ENCODE measurements at regions not wholly inside any gene's neighbourhood (a gene's known extent, or its start where the extent isn't known, plus 50 kb on each side); places are given as distances from the start of the nearest gene placed in this dataset.
"Not testable (repeated sequence)": the region's sequence is repeated elsewhere in the genome, so short reads cannot be mapped to it uniquely, and the experiment has no call there.

GRCh38 chr6:81556551-81556950, 195.9 kb downstream of the TENT5A start:
- no peak overlapping the region for H3K27ac ChIP-seq (ENCODE audit: low read depth, low read length)
- no peaks in the 10 kb centered on the region for H3K4me1 ChIP-seq (ENCODE audit: control insufficient read depth in 5 of 5, insufficient read depth in 5 of 5, low read length in 5 of 5)
- no peak overlapping the region for H3K4me3 ChIP-seq (ENCODE audit: low read depth in 1 of 5, low read length in 5 of 5)
- H3K36me3 ChIP-seq (ENCODE audit: control insufficient read depth in 5 of 5, insufficient read depth in 5 of 5, low read length in 5 of 5): no peaks in the 10 kb centered on the region
- no peaks in the 10 kb centered on the region for H3K9me3 ChIP-seq (ENCODE audit: control insufficient read depth in 5 of 5, low read length in 5 of 5)
- H3K27me3 ChIP-seq (ENCODE audit: control insufficient read depth in 5 of 5, insufficient read depth in 4 of 5, low read length in 5 of 5): no peaks in the 10 kb centered on the region
- H3K9ac ChIP-seq (ENCODE audit: low read length in 5 of 5): no peak overlapping the region

DNA sequence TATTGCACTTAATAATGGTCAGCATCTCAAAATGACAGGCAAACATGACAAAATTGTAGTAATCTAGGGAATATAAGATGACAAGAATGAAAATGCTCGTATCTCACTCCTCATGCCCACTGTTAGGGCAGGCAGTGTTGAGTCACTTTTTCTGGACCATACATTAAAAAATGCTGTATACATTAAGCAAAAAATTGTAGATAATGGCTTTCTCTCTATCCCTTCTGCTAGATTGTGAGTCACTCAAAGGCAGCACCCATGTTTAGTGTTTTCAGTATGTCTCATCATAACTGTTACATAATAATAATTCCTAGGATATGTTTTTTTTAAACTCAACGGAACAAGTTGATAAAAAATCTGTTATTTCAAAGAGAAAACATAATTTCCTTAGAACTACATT, 199.3 kb downstream of the TENT5A start:
- Histone ChIP-seq H3K27ac (ENCODE audit: low read depth, low read length) (no peak overlapping the region), H3K4me1 (ENCODE audit: control insufficient read depth in 5 of 5, insufficient read depth in 5 of 5, low read length in 5 of 5) (no peaks in the 10 kb centered on the region), H3K4me3 (ENCODE audit: low read depth in 1 of 5, low read length in 5 of 5) (no peak overlapping the region), H3K27me3 (ENCODE audit: control insufficient read depth in 5 of 5, insufficient read depth in 4 of 5, low read length in 5 of 5) (no peaks in the 10 kb centered on the region), H3K9ac (ENCODE audit: low read length in 5 of 5) (no peak overlapping the region), H3K9me3 (ENCODE audit: control insufficient read depth in 5 of 5, low read length in 5 of 5) (no peaks in the 10 kb centered on the region), H3K36me3 (ENCODE audit: control insufficient read depth in 5 of 5, insufficient read depth in 5 of 5, low read length in 5 of 5) (no peaks in the 10 kb centered on the region)

GRCh38 chr6:81552644-81553043, 199.8 kb downstream of the TENT5A start:
- Histone ChIP-seq H3K36me3 (ENCODE audit: control insufficient read depth in 5 of 5, insufficient read depth in 5 of 5, low read length in 5 of 5) (no peaks in the 10 kb centered on the region), H3K9me3 (ENCODE audit: control insufficient read depth in 5 of 5, low read length in 5 of 5) (no peaks in the 10 kb centered on the region), H3K4me3 (ENCODE audit: low read depth in 1 of 5, low read length in 5 of 5) (no peak overlapping the region)

DNA sequence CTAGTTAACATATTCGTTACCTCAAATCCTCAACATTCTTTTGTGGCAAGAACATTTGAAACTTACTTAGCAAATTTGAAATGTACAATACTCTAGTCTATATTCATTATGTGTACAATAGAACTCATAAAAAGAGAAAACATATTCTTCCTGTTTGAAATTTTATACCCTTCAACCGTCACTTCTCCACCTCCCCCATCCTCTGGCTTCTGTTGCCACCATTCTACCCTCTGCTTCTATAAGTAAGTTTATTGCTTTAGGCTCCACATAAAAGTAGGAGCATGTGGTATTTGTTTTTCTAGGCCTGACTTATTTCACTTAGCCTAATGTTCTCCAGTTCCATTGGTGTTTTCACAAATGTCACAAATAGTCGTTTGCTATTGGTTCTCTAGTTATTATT, 205.3 kb downstream of the TENT5A start:
- no peaks in the 10 kb centered on the region for H3K27me3 ChIP-seq (ENCODE audit: control insufficient read depth in 5 of 5, insufficient read depth in 4 of 5, low read length in 5 of 5)
- no peaks in the 10 kb centered on the region for H3K9me3 ChIP-seq (ENCODE audit: control insufficient read depth in 5 of 5, low read length in 5 of 5)
- H3K4me1 ChIP-seq (ENCODE audit: control insufficient read depth in 5 of 5, insufficient read depth in 5 of 5, low read length in 5 of 5): no peaks in the 10 kb centered on the region
- no peaks in the 10 kb centered on the region for H3K36me3 ChIP-seq (ENCODE audit: control insufficient read depth in 5 of 5, insufficient read depth in 5 of 5, low read length in 5 of 5)
- no peak overlapping the region for H3K27ac ChIP-seq (ENCODE audit: low read depth, low read length)
- H3K9ac ChIP-seq (ENCODE audit: low read length in 5 of 5): no peak overlapping the region
- H3K4me3 ChIP-seq (ENCODE audit: low read depth in 1 of 5, low read length in 5 of 5): no peak overlapping the region

More at GRCh38 chr6:81552644-81553043, 199.8 kb downstream of the TENT5A start:
- Histone ChIP-seq H3K9ac (ENCODE audit: low read length in 5 of 5) (no peak overlapping the region), H3K27me3 (ENCODE audit: control insufficient read depth in 5 of 5, insufficient read depth in 4 of 5, low read length in 5 of 5) (no peaks in the 10 kb centered on the region), H3K27ac (ENCODE audit: low read depth, low read length) (no peak overlapping the region), H3K4me1 (ENCODE audit: control insufficient read depth in 5 of 5, insufficient read depth in 5 of 5, low read length in 5 of 5) (no peaks in the 10 kb centered on the region)

- Histone ChIP-seq H3K4me3 (ENCODE audit: low read depth in 1 of 5, low read length in 5 of 5) (no peak overlapping the region), H3K9ac (ENCODE audit: low read length in 5 of 5) (no peak overlapping the region), H3K27ac (ENCODE audit: low read depth, low read length) (no peak overlapping the region), H3K9me3 (ENCODE audit: control insufficient read depth in 5 of 5, low read length in 5 of 5) (no peaks in the 10 kb centered on the region), H3K4me1 (ENCODE audit: control insufficient read depth in 5 of 5, insufficient read depth in 5 of 5, low read length in 5 of 5) (no peaks in the 10 kb centered on the region), H3K36me3 (ENCODE audit: control insufficient read depth in 5 of 5, insufficient read depth in 5 of 5, low read length in 5 of 5) (no peaks in the 10 kb centered on the region), H3K27me3 (ENCODE audit: control insufficient read depth in 5 of 5, insufficient read depth in 4 of 5, low read length in 5 of 5) (no peaks in the 10 kb centered on the region)
Observed at GRCh38 chr6:81534934-81535465, 217.5 kb downstream of the TENT5A start.

- Histone ChIP-seq H3K4me1 (ENCODE audit: control insufficient read depth in 5 of 5, insufficient read depth in 5 of 5, low read length in 5 of 5) (no peaks in the 10 kb centered on the region), H3K27ac (ENCODE audit: low read depth, low read length) (no peak overlapping the region), H3K4me3 (ENCODE audit: low read depth in 1 of 5, low read length in 5 of 5) (no peak overlapping the region), H3K27me3 (ENCODE audit: control insufficient read depth in 5 of 5, insufficient read depth in 4 of 5, low read length in 5 of 5) (no peaks in the 10 kb centered on the region), H3K9me3 (ENCODE audit: control insufficient read depth in 5 of 5, low read length in 5 of 5) (no peaks in the 10 kb centered on the region), H3K36me3 (ENCODE audit: control insufficient read depth in 5 of 5, insufficient read depth in 5 of 5, low read length in 5 of 5) (no peaks in the 10 kb centered on the region), H3K9ac (ENCODE audit: low read length in 5 of 5) (no peak overlapping the region)
Observed at GRCh38 chr6:81531869-81532561, 220.5 kb downstream of the TENT5A start.

DNA sequence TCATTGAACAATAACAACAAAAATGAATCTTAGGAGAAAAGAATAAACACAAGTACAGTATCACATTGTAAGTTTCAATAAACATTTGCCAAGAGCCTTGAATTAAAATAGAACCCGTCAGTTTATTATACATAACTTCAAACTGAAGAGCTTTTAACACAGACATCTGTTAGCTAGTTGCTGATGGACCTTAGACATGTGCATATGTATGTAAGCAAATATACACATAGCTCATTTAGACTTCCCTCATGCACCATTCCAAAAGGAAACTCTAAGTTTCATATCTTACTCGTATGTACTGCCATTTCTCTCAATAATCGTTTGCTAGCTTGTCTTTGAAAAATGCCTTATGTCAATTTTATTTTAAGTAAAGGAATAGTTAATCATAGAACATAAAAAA, 235.0 kb downstream of the TENT5A start:
- Histone ChIP-seq H3K36me3 (ENCODE audit: control insufficient read depth in 5 of 5, insufficient read depth in 5 of 5, low read length in 5 of 5) (peaks cover 0 to 2% (median 0%) of the 10 kb centered on the region in 5 donors), H3K9ac (ENCODE audit: low read length in 5 of 5) (no peak overlapping the region), H3K27ac (ENCODE audit: low read depth, low read length) (no peak overlapping the region), H3K27me3 (ENCODE audit: control insufficient read depth in 5 of 5, insufficient read depth in 4 of 5, low read length in 5 of 5) (no peaks in the 10 kb centered on the region), H3K9me3 (ENCODE audit: control insufficient read depth in 5 of 5, low read length in 5 of 5) (no peaks in the 10 kb centered on the region), H3K4me3 (ENCODE audit: low read depth in 1 of 5, low read length in 5 of 5) (no peak overlapping the region), H3K4me1 (ENCODE audit: control insufficient read depth in 5 of 5, insufficient read depth in 5 of 5, low read length in 5 of 5) (peaks cover 0 to 9% (median 0%) of the 10 kb centered on the region in 5 donors)

- peaks cover 0 to 2% (median 0%) of the 10 kb centered on the region in 5 donors for H3K36me3 ChIP-seq (ENCODE audit: control insufficient read depth in 5 of 5, insufficient read depth in 5 of 5, low read length in 5 of 5)
- H3K27me3 ChIP-seq (ENCODE audit: control insufficient read depth in 5 of 5, insufficient read depth in 4 of 5, low read length in 5 of 5): no peaks in the 10 kb centered on the region
- H3K4me1 ChIP-seq (ENCODE audit: control insufficient read depth in 5 of 5, insufficient read depth in 5 of 5, low read length in 5 of 5): peaks cover 0 to 9% (median 0%) of the 10 kb centered on the region in 5 donors
- no peak overlapping the region for H3K9ac ChIP-seq (ENCODE audit: low read length in 5 of 5)
- no peak overlapping the region for H3K4me3 ChIP-seq (ENCODE audit: low read depth in 1 of 5, low read length in 5 of 5)
- H3K9me3 ChIP-seq (ENCODE audit: control insufficient read depth in 5 of 5, low read length in 5 of 5): no peaks in the 10 kb centered on the region
- no peak overlapping the region for H3K27ac ChIP-seq (ENCODE audit: low read depth, low read length)
Observed at GRCh38 chr6:81515562-81516453, 236.7 kb downstream of the TENT5A start.

DNA sequence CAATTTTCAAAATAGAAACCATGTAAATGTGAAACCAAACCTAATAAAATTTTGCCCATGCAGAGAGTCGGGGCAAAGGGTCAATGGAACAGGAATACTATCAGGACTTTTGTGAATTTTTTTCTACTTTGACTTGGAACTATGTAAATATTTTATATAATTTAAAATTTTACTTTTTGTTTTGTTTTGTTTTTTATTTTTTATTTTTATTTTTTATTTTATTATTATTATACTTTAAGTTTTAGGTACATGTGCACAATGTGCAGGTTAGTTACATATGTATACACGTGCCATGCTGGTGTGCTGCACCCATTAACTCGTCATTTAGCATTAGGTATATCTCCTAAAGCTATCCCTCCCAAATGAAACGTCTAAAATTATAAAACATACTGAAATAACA, 238.3 kb downstream of the TENT5A start:
- not testable (repeated sequence) for H3K4me1 ChIP-seq (ENCODE audit: control insufficient read depth in 5 of 5, insufficient read depth in 5 of 5, low read length in 5 of 5); H3K27me3 ChIP-seq (ENCODE audit: control insufficient read depth in 5 of 5, insufficient read depth in 4 of 5, low read length in 5 of 5); H3K27ac ChIP-seq (ENCODE audit: low read depth, low read length); H3K9ac ChIP-seq (ENCODE audit: low read length in 5 of 5); H3K36me3 ChIP-seq (ENCODE audit: control insufficient read depth in 5 of 5, insufficient read depth in 5 of 5, low read length in 5 of 5); H3K9me3 ChIP-seq (ENCODE audit: control insufficient read depth in 5 of 5, low read length in 5 of 5); H3K4me3 ChIP-seq (ENCODE audit: low read depth in 1 of 5, low read length in 5 of 5)

- Histone ChIP-seq H3K27ac (ENCODE audit: low read depth, low read length) (no peak overlapping the region), H3K27me3 (ENCODE audit: control insufficient read depth in 5 of 5, insufficient read depth in 4 of 5, low read length in 5 of 5) (no peaks in the 10 kb centered on the region), H3K36me3 (ENCODE audit: control insufficient read depth in 5 of 5, insufficient read depth in 5 of 5, low read length in 5 of 5) (no peaks in the 10 kb centered on the region), H3K4me3 (ENCODE audit: low read depth in 1 of 5, low read length in 5 of 5) (no peak overlapping the region), H3K9ac (ENCODE audit: low read length in 5 of 5) (no peak overlapping the region), H3K9me3 (ENCODE audit: control insufficient read depth in 5 of 5, low read length in 5 of 5) (no peaks in the 10 kb centered on the region), H3K4me1 (ENCODE audit: control insufficient read depth in 5 of 5, insufficient read depth in 5 of 5, low read length in 5 of 5) (peaks cover 0 to 9% (median 0%) of the 10 kb centered on the region in 5 donors)
Observed at GRCh38 chr6:81511423-81511822, 241.1 kb downstream of the TENT5A start.
